Esophagus (tissue), 2 donors: ENCODE measurements at regions not wholly inside any gene's neighbourhood (a gene's known extent, or its start where the extent isn't known, plus 50 kb on each side); places are given as distances from the start of the nearest gene placed in this dataset.

ENCODE experiments used
- H3K27ac ChIP-seq, 2 donors: one replicate each; pipeline ENCODE4 v1.5.1; 2013; ENCODE audit warnings: low read depth in 2 of 2, mild to moderate bottlenecking in 2 of 2, inconsistent platforms in 1 of 2, low read length in 1 of 2, moderate library complexity in 1 of 2
- H3K27me3 ChIP-seq, 2 donors: one replicate each; pipeline ENCODE4 v1.6.1; 2013; ENCODE audit warnings: low read length in 2 of 2, control low read depth in 1 of 2, mild to moderate bottlenecking in 1 of 2; ENCODE audit not compliant: insufficient read depth in 2 of 2, control insufficient read depth in 1 of 2
- H3K36me3 ChIP-seq, 2 donors: one replicate each; pipeline ENCODE4 v1.6.1; 2013; ENCODE audit warnings: low read length in 1 of 2; ENCODE audit not compliant: control insufficient read depth in 2 of 2, insufficient read depth in 2 of 2
- H3K4me1 ChIP-seq, 2 donors: one replicate each; pipeline ENCODE4 v1.6.1; 2013; ENCODE audit warnings: low read length in 1 of 2; ENCODE audit not compliant: control insufficient read depth in 2 of 2, insufficient read depth in 2 of 2
- H3K4me3 ChIP-seq, 2 donors: one replicate each; pipeline ENCODE4 v1.5.1; 2013; ENCODE audit warnings: low read length in 2 of 2, mild to moderate bottlenecking in 2 of 2, low read depth in 1 of 2, moderate library complexity in 1 of 2
- H3K9me3 ChIP-seq, 2 donors: one replicate each; pipeline ENCODE4 v1.6.1; 2013; ENCODE audit warnings: mild to moderate bottlenecking in 2 of 2, low read depth in 1 of 2, low read length in 1 of 2, moderate library complexity in 1 of 2; ENCODE audit not compliant: control insufficient read depth in 2 of 2, insufficient read depth in 1 of 2
- WGBS, 2 donors: extraction: QIAGEN DNeasy Blood & Tissue Kit; methylation state at CpG; one replicate each; pipeline ENCODE4 v1.1.7; 2013; 5-methylcytosine and 5-hydroxymethylcytosine counted together
- donor health status: healthy with polysubstance abuse.
- donor health status: Bipolar disorder and iron deficiency.

DNA sequence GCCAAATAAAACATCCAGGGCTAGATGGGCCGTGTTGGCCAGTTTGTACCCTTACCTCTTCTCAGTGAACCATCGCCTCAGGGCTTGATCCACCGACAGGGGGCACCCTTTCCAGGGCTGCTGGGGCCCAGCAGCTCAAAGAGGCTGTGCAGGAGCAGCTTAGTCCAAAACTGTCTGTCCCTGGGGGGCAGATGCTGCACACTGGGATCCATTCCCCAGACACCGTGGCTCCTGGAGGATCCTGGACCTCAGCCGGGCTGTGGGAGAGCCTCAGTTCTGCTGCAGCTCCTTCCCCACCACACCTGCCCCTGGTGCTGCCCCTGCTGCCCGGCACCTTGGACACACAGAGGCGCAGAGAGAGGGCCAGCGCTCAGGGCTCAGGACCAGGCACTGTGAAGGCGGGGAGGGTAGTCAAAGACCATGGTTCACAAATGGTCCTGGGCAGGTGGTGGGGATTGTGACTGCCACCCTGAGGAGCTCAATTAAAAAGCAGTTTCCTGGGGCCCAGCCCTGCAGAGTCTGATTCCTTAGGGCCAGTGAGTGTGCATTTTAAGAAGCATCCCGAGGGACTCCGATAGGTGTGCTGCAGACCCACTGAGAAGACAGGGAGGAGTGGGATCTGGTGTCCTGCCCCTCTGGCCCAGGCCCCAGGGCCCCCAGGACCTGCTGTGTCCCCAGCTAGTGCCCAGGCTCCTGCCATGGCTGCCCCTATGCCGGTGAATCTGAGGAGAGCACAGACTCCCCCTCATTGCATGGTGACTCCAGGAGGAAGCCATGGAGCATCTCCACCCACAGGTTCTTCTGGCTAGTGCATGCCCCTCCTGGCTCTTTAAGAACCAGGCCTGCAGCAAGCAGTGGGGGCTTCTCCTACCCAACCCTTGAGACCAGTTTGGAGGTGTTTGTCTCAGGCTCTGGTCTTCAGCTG, 86.5 kb upstream of the PRR20G start:
- Histone ChIP-seq H3K9me3 (no peaks in the 10 kb centered on the region), H3K4me3 (no peak overlapping the region), H3K27me3 (peaks cover 0 to 2% of the 10 kb centered on the region in 2 donors), H3K36me3 (no peaks in the 10 kb centered on the region), H3K4me1 (no peaks in the 10 kb centered on the region), H3K27ac (no peak overlapping the region)
- WGBS, 2 donors: 67 to 70% methylated on average over 12 of the region's 12 CpGs

DNA sequence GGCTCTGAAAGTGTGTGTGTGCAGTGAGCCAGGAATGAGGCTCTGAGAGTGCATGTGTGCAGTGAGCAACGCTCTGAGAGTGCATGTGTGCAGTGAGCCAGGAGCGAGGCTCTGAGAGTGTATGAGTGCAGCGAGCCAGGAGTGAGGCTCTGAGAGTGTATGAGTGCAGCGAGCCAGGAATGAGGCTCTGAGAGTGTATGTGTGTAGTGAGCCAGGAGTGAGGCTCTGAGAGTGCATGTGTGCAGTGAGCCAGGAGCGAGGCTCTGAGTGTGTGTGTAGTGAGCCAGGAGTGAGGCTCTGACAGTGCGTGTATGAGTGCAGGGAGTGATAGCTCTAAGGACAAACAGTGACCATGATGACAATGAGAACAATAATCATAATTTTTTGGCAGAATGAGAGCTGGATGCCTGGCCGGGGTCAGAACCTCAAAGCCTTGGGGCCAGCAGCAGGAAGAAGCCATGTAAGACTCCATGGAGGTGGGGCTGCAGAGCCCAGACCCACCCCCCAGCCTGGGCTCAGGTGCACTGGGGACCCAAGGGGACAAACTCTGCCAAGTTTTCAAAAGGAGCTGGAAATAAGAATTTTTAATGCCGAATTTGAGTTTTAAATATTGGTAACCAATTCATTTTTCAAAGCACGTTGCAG, 85.7 kb upstream of the PRR20G start:
- H3K27ac ChIP-seq: no peak overlapping the region
- 45 to 53% methylated on average over 9 of the region's 9 CpGs for whole genome bisulfite sequencing, 2 donors

DNA sequence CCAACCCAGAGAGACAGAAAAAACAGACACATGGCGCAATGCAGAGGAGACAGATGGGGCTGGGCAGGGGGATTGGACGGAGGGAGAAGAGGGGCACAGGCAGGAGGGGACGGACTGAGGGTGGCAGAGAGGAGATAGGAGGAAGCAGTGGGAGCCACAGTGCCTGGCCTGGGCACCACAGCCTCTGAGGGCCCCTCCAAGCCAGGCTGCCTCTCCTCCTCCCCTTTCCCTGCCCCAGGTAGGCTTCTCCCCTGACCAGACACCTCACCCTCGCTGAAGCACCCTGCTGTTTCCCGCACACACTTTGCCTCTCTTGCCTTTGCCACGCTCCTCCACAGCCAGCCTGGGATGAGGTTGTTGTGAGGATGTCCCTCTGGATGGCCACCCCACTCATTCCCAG, 84.0 kb upstream of the PRR20G start:
- Histone ChIP-seq H3K27me3 (peaks cover 0 to 3% of the 10 kb centered on the region in 2 donors), H3K4me3 (no peak overlapping the region), H3K4me1 (no peaks in the 10 kb centered on the region), H3K27ac (no peak overlapping the region), H3K9me3 (no peaks in the 10 kb centered on the region), H3K36me3 (no peaks in the 10 kb centered on the region)
- 68% methylated on average over 5 to 6 of the region's 6 CpGs for WGBS, 2 donors

More for the DNA sequence above, 85.7 kb upstream of the PRR20G start:
- H3K36me3 ChIP-seq: no peaks in the 10 kb centered on the region
- H3K9me3 ChIP-seq: no peaks in the 10 kb centered on the region
- no peak overlapping the region for H3K4me3 ChIP-seq
- H3K4me1 ChIP-seq: no peaks in the 10 kb centered on the region
- H3K27me3 ChIP-seq: peaks cover 0 to 3% of the 10 kb centered on the region in 2 donors

DNA sequence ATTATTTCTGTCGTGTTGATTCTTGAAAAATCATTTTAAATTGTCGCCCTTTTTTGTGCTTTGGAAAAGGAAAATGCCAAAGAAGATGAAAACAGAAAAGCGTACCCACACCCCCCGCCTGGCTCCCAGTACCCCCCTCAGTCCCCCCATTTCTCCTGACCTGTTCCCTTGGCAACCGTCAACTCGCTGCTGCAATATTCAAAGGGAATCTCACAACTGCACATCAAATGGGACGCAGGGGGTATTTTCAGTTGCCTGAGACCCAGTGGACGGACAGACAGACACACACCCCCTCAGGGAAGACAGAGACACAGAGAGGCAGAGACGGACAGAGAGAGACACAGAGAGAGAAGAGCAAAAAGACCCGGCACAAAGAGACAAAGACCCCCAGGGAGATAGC, 83.5 kb upstream of the PRR20G start:
- H3K36me3 ChIP-seq: no peaks in the 10 kb centered on the region
- H3K27me3 ChIP-seq: peaks cover 0 to 3% of the 10 kb centered on the region in 2 donors
- WGBS, 2 donors: 63 to 67% methylated on average over 10 of the region's 10 CpGs
- H3K4me3 ChIP-seq: no peak overlapping the region
- no peaks in the 10 kb centered on the region for H3K9me3 ChIP-seq
- no peak overlapping the region for H3K27ac ChIP-seq
- H3K4me1 ChIP-seq: no peaks in the 10 kb centered on the region

GRCh38 chr3:127370906-127371305, 83.1 kb upstream of the PRR20G start:
- Histone ChIP-seq H3K27me3 (peaks cover 0 to 3% of the 10 kb centered on the region in 2 donors), H3K9me3 (no peaks in the 10 kb centered on the region), H3K27ac (no peak overlapping the region), H3K4me3 (no peak overlapping the region), H3K4me1 (no peaks in the 10 kb centered on the region), H3K36me3 (no peaks in the 10 kb centered on the region)
- 42 to 46% methylated on average over 9 of the region's 9 CpGs for WGBS, 2 donors

DNA sequence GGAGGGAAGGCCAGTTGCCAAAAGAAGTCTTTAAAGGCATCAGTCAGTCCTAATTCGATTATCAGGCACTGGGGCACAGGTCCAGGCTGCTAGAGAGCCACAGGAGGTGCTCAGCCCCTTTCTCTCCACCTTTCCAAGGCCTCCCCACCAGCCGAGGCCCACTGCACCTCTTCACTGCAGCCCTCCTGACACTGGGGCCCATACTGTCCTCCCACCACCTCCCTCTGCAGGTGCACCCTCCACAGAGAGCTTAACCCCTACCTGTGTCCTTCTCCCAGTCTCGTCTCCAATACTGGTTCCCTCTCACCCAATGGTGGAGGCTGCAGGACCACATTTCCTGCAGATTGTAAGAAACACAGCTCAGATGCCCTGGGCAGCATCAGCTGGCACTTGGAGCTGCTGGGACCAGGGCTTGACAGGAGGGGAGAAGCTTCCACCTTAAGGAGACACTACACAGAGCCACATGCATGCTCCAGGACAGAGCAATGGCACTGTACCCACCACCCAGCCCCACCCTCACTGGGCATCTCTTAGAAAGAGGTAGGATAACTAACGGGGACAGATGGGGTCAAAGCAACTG, 81.6 kb upstream of the PRR20G start:
- Histone ChIP-seq H3K27ac (no peak overlapping the region), H3K9me3 (no peaks in the 10 kb centered on the region), H3K4me3 (no peak overlapping the region), H3K36me3 (no peaks in the 10 kb centered on the region), H3K4me1 (no peaks in the 10 kb centered on the region), H3K27me3 (peaks cover 0 to 3% of the 10 kb centered on the region in 2 donors)
- WGBS, 2 donors: 56 to 58% methylated on average over 4 of the region's 4 CpGs

DNA sequence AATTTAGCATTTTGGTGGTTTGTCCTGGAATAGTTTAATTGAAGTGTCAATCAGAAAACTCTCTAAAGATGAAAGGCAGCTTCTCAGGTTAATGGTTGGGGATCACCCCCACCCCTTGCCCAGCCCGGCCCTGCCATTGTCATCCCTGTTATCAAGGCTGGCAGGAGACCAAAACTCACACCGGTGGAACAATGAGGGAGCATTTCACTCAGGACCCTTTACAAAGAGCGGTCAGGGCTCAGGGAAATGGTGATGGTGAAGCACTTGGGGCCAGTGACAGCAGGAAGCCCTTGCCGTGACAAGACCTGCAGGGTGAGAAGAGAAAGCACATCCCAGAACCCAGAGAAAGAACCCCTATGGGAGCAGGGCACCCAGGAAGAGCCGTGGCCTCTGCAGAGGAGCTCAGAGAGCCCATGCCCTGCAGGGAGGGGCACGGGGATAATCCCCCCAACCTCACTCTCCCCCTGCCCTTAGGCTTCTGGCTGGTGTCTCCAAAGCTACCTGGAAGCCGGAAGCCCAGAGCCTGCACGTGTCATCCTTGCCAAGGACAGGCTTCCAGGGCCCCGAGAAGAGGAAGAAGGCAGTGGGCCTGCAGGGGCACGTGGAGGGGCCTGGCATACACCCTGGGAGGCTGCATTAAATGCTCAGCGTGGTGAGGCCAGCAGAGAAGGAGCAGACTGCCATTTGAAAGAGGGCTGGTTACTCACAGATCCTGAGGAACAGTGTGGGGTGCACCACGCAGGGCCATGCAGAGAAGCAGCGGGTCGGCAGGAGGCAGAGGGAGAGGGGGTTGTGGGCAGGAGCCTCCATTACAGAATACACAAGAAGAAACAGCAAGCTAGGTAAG, 80.6 kb upstream of the PRR20G start:
- H3K27ac ChIP-seq: no peak overlapping the region
- no peaks in the 10 kb centered on the region for H3K9me3 ChIP-seq
- H3K27me3 ChIP-seq: peaks cover 0 to 3% of the 10 kb centered on the region in 2 donors
- H3K4me3 ChIP-seq: no peak overlapping the region
- no peaks in the 10 kb centered on the region for H3K36me3 ChIP-seq
- H3K4me1 ChIP-seq: no peaks in the 10 kb centered on the region
- 42% methylated on average over 14 of the region's 14 CpGs for WGBS, 2 donors

DNA sequence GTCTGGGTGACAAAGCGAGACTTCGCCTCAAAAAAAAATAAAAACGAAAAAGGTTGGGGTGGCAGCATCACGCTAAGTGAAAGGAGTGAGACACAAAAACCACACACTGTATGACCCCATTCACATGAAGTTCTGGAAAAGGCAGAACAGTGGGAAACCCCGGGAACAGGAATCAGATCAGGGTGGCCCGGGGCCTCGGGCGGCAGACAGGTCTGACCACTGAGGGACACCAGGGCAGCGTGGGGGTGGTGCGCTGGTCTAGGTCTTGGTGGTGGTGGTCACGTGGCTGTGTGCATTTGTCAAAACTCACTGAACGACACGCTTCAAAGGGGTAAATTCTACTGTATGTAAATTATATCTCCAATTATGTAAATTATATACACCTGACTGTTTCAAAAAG, 79.7 kb upstream of the PRR20G start:
- no peaks in the 10 kb centered on the region for H3K4me1 ChIP-seq
- H3K27ac ChIP-seq: no peak overlapping the region
- H3K27me3 ChIP-seq: peaks cover 0 to 3% of the 10 kb centered on the region in 2 donors
- 88 to 89% methylated on average over 13 of the region's 13 CpGs for WGBS, 2 donors
- no peaks in the 10 kb centered on the region for H3K36me3 ChIP-seq
- H3K4me3 ChIP-seq: no peak overlapping the region
- H3K9me3 ChIP-seq: peaks cover 2 to 3% of the 10 kb centered on the region in 2 donors

DNA sequence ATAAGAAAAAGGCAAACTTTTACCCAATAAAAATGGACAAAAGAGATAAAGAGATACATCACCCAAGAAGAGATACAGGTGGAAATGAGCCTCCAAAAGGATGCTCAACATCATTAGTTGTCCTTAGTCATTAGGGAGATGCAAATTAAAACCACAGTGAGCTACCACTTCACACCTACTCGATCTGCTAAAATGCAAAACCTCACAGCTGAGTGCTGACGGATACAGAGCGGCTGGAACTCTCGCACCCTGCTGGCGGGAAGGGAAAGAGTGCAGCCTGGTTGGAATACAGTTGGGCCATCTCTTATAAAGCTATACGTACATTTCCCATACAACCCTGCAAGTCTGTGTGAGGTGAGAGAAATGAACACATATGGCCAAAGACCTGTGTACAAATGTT, 78.5 kb upstream of the PRR20G start:
- no peaks in the 10 kb centered on the region for H3K4me1 ChIP-seq
- no peak overlapping the region for H3K4me3 ChIP-seq
- no peak overlapping the region for H3K27ac ChIP-seq
- H3K27me3 ChIP-seq: peaks cover 0 to 3% of the 10 kb centered on the region in 2 donors
- WGBS, 2 donors: 52 to 56% methylated on average over 6 of the region's 6 CpGs
- H3K9me3 ChIP-seq: peaks cover 2 to 8% of the 10 kb centered on the region in 2 donors
- H3K36me3 ChIP-seq: no peaks in the 10 kb centered on the region
